Muscle of arm (tissue), 1 donor: ENCODE measurements at regions not wholly inside any gene's neighbourhood (a gene's known extent, or its start where the extent isn't known, plus 50 kb on each side); places are given as distances from the start of the nearest gene placed in this dataset.
"Not testable (repeated sequence)": the region's sequence is repeated elsewhere in the genome, so short reads cannot be mapped to it uniquely, and the experiment has no call there.

Source experiments
- DNase-seq: peaks from one replicate; pipeline ENCODE4 v3.0.0-alpha.2; 2013

GRCh38 chr2:195312662-195313061 is 344.4 kb upstream of the SLC39A10 start:
- DNase-seq, result no peak

GRCh38 chr2:195308163-195308562 is 348.9 kb upstream of the SLC39A10 start:
- no peak for DNase-seq

GRCh38 chr2:195307751-195308150 is 349.3 kb upstream of the SLC39A10 start:
- DNase-seq, result no peak

GRCh38 chr2:195304310-195304709 is 352.7 kb upstream of the SLC39A10 start:
- no peak for DNase-seq

- no peak for DNase-seq
Measured at GRCh38 chr2:195300631-195301030, 356.4 kb upstream of the SLC39A10 start.

GRCh38 chr2:195299600-195299999 is 357.4 kb upstream of the SLC39A10 start:
- DNase-seq, result no peak

GRCh38 chr2:195296490-195296889 is 360.5 kb upstream of the SLC39A10 start:
- DNase-seq, result no peak

- peak; percentile 7 for DNase-seq
Measured at GRCh38 chr2:195289081-195289480, 367.9 kb upstream of the SLC39A10 start.

- DNase-seq, result no peak
Measured at GRCh38 chr2:195279840-195280427, 377.1 kb upstream of the SLC39A10 start.

GRCh38 chr2:195270466-195271039 is 386.5 kb upstream of the SLC39A10 start:
- peak; percentile 19 for DNase-seq

GRCh38 chr2:195269220-195269619 is 387.8 kb upstream of the SLC39A10 start:
- no peak for DNase-seq

- no peak for DNase-seq
Measured at GRCh38 chr2:195257979-195258378, 399.0 kb upstream of the SLC39A10 start.

GRCh38 chr2:195252018-195252417 is 405.0 kb upstream of the SLC39A10 start:
- no peak for DNase-seq

GRCh38 chr2:195251214-195251613 is 405.8 kb upstream of the SLC39A10 start:
- no peak for DNase-seq

- DNase-seq, result no peak
Measured at GRCh38 chr2:195238826-195239225, 418.2 kb upstream of the SLC39A10 start.

GRCh38 chr2:195238379-195238778 is 418.6 kb upstream of the SLC39A10 start:
- peak; percentile 8 for DNase-seq

GRCh38 chr2:195228547-195228946 is 428.5 kb upstream of the SLC39A10 start:
- not testable (repeated sequence) for DNase-seq

GRCh38 chr2:195214072-195214471 is 443.0 kb upstream of the SLC39A10 start:
- DNase-seq, result no peak

GRCh38 chr2:195212586-195212985 is 444.4 kb upstream of the SLC39A10 start:
- DNase-seq, result no peak

- no peak for DNase-seq
Measured at GRCh38 chr2:195202163-195202845, 454.7 kb upstream of the SLC39A10 start.

- DNase-seq, result no peak
Measured at GRCh38 chr2:195199864-195200263, 457.2 kb upstream of the SLC39A10 start.

GRCh38 chr2:195181059-195181705 is 475.8 kb upstream of the SLC39A10 start:
- no peak for DNase-seq

GRCh38 chr2:195168369-195168768 is 488.7 kb upstream of the SLC39A10 start:
- no peak for DNase-seq
